HL-60 (cell line): ENCODE measurements at regions not wholly inside any gene's neighbourhood (a gene's known extent, or its start where the extent isn't known, plus 50 kb on each side); places are given as distances from the start of the nearest gene placed in this dataset.

Experiments used
- DNase-seq, 2 experiments: peaks; one replicate each; pipeline ENCODE4 v3.0.0-alpha.2; 2010 to 2020; ENCODE audit warnings: low read depth in 1 of 2, low spot score in 1 of 2
- H3K27ac ChIP-seq: fragments of 250-450 bp; sonication (Bioruptor Pico); replicated peaks from 2 replicates; pipeline ENCODE4 v1.5.1; 2020; ENCODE audit warnings: mild to moderate bottlenecking, moderate library complexity
- H3K27me3 ChIP-seq: fragments of 250-450 bp; sonication (Bioruptor Pico); 2 replicates; pipeline ENCODE4 v1.5.1; 2021; ENCODE audit warnings: mild to moderate bottlenecking, moderate library complexity; ENCODE audit not compliant: insufficient read depth, poor library complexity, severe bottlenecking
- H3K4me3 ChIP-seq: replicated peaks from 2 replicates; pipeline ENCODE4 v1.5.1; 2011; ENCODE audit warnings: mild to moderate bottlenecking, control low read depth, low read length; ENCODE audit not compliant: insufficient read depth
- GABPA ChIP-seq: IDR thresholded peaks from 2 replicates; pipeline ENCODE4 v1.6.1; 2012; ENCODE audit warnings: low read depth
- POLR2AphosphoS5 ChIP-seq: IDR thresholded peaks from 2 replicates; pipeline ENCODE4 v1.6.1; 2012; ENCODE audit warnings: low read depth
- SPI1 ChIP-seq: IDR thresholded peaks from 2 replicates; pipeline ENCODE4 v1.6.1; 2012; ENCODE audit warnings: low read depth, mild to moderate bottlenecking, borderline replicate concordance
- TF ChIP-seq, protein P1 (sequence below): IDR thresholded peaks from one replicate; pipeline ENCODE4 v1.5.1; 2011; ENCODE audit warnings: low read length, control low read depth, inconsistent platforms; ENCODE audit not compliant: insufficient read depth
- TF ChIP-seq, protein P2 (sequence below): IDR thresholded peaks from 2 replicates; pipeline ENCODE4 v1.6.1; 2012; ENCODE audit warnings: low read depth; ENCODE audit not compliant: insufficient replicate concordance

DNA sequence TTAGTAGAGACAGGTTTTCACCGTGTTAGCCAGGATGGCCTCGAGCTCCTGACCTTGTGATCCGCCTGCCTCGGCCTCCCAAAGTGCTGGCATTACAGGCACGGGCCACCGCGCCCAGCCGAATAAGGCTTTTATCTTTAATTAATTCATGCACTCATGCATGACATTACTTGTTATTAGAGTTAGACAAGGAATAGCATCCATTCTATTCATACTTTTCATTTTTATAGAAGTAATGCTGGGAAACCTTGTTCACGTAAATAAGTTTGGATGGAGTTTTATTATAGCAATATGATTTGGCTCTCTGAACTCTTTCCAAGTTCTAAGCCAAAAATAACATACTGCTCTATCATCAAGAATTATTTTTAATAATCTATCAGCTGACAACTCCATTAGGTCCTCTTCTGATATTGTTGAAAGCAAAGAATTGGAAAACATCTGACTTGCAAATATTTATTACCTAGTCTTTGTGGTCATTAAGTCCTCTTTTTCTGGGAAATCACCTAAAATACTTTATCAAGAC is 168.8 kb upstream of the CCND2 start:
- Histone ChIP-seq H3K4me3 (no peak overlapping the region), H3K27me3 (no peaks in the 10 kb centered on the region), H3K27ac (no peak overlapping the region)
- no peak for DNase-seq
- TF ChIP-seq SPI1 (no peak), POLR2AphosphoS5 (no peak)
- TF ChIP-seq, protein P1, sequence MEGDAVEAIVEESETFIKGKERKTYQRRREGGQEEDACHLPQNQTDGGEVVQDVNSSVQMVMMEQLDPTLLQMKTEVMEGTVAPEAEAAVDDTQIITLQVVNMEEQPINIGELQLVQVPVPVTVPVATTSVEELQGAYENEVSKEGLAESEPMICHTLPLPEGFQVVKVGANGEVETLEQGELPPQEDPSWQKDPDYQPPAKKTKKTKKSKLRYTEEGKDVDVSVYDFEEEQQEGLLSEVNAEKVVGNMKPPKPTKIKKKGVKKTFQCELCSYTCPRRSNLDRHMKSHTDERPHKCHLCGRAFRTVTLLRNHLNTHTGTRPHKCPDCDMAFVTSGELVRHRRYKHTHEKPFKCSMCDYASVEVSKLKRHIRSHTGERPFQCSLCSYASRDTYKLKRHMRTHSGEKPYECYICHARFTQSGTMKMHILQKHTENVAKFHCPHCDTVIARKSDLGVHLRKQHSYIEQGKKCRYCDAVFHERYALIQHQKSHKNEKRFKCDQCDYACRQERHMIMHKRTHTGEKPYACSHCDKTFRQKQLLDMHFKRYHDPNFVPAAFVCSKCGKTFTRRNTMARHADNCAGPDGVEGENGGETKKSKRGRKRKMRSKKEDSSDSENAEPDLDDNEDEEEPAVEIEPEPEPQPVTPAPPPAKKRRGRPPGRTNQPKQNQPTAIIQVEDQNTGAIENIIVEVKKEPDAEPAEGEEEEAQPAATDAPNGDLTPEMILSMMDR, result no peak
- TF ChIP-seq, protein P2, sequence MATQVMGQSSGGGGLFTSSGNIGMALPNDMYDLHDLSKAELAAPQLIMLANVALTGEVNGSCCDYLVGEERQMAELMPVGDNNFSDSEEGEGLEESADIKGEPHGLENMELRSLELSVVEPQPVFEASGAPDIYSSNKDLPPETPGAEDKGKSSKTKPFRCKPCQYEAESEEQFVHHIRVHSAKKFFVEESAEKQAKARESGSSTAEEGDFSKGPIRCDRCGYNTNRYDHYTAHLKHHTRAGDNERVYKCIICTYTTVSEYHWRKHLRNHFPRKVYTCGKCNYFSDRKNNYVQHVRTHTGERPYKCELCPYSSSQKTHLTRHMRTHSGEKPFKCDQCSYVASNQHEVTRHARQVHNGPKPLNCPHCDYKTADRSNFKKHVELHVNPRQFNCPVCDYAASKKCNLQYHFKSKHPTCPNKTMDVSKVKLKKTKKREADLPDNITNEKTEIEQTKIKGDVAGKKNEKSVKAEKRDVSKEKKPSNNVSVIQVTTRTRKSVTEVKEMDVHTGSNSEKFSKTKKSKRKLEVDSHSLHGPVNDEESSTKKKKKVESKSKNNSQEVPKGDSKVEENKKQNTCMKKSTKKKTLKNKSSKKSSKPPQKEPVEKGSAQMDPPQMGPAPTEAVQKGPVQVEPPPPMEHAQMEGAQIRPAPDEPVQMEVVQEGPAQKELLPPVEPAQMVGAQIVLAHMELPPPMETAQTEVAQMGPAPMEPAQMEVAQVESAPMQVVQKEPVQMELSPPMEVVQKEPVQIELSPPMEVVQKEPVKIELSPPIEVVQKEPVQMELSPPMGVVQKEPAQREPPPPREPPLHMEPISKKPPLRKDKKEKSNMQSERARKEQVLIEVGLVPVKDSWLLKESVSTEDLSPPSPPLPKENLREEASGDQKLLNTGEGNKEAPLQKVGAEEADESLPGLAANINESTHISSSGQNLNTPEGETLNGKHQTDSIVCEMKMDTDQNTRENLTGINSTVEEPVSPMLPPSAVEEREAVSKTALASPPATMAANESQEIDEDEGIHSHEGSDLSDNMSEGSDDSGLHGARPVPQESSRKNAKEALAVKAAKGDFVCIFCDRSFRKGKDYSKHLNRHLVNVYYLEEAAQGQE, result no peak

DNA sequence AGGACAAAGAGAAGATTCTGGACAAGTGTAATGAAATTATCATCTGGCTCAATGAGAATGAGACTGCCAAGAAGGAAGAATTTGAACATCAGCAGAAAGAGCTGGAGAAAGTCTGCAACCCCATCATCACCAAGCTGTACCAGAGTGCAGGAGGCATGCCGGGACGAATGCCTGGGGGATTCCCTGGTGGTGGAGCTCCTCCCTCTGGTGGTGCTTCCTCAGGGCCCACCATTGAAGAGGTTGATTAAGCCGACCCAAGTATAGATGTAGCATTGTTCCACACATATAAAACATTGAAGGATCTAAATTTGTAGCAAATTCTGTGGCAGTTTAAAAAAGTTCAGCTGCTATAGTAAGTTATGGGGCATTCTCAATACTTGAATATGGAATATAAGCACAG is 174.3 kb upstream of the CCND2 start:
- Histone ChIP-seq H3K4me3 (no peak overlapping the region), H3K27me3 (no peaks in the 10 kb centered on the region), H3K27ac (no peak overlapping the region)
- no peak for TF ChIP-seq GABPA
- TF ChIP-seq, protein P2, result no peak
- TF ChIP-seq, protein P1, result no peak
- no peak for TF ChIP-seq SPI1
- TF ChIP-seq POLR2AphosphoS5, result no peak
- DNase-seq, result no peak

DNA sequence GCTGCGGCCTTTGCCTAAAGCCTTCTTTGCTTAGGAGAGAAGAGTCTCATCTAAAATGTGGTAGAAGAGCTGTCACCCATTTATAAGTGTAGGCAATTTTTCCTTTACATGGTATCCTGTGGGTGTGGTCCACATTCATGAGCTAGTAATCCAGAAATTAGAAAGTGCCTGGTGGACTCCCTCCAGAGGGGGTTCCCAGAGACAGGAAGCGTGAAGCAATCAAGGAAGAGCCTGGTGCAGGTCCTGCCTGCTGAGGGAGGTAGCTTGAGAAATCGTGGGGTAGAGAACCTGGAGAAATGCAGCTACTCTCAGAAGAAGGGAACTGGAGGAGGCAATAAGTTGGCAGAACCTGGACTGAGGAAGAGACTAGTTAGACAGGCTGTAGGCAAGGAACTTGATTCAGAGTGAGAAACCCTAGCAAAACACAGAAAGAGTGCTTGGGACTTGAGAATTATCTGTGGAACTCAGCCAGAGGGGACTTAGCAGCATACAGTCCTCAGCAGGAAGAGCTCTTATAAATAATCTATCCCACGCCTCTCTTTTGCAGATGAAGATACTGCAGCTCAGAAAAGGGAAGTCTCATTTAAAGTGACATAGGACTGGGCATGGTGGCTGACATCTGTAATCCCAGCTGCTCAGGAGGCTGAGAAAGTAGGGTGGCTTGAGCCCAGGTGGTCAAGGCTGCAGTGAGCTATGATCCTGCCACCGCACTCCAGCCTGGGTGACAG is 182.4 kb upstream of the CCND2 start:
- TF ChIP-seq POLR2AphosphoS5 (no peak), GABPA (no peak), SPI1 (peak; percentile 87)
- TF ChIP-seq, protein P2, result no peak
- TF ChIP-seq, protein P1, result no peak
- H3K27ac ChIP-seq, result no peak overlapping the region
- DNase-seq, result peak in 1 of 2 experiments; percentile 41
- no peak overlapping the region for H3K4me3 ChIP-seq
- H3K27me3 ChIP-seq, result no peaks in the 10 kb centered on the region
